Endothelial cell of umbilical vein (primary cell): ENCODE measurements at regions not wholly inside any gene's neighbourhood (a gene's known extent, or its start where the extent isn't known, plus 50 kb on each side); places are given as distances from the start of the nearest gene placed in this dataset.

Source experiments
- BruUV-seq: library from RNA; stranded (reverse); fragments of 400-500 nt; replicated peaks from 2 replicates; lab custom pipeline; 2021; lab: Mats Ljungman, UMichigan
- CTCF ChIA-PET: fragments of 300-600, 350-600 bp; sonication (Branson Sonifier 250); formaldehyde crosslinking; loops from one replicate; lab custom pipeline; 2021; ENCODE audit warnings: antibody characterized with exemption, inconsistent platforms; lab: Charles Lee
- POLR2A ChIA-PET: fragments of 300-600, 350-600 bp; sonication (Branson Sonifier 250); formaldehyde crosslinking; loops from one replicate; lab custom pipeline; 2021; ENCODE audit warnings: antibody characterized with exemption, inconsistent platforms; lab: Charles Lee
- DNase-seq: peaks from one replicate; pipeline ENCODE4 v3.0.0-alpha.2; 2011; ENCODE audit warnings: low read depth, low spot score
- FAIRE-seq: peaks from 2 replicates; lab custom pipeline; 2011; peaks lifted over from hg19 to GRCh38; lab: Jason Lieb, UNC
- H2AFZ ChIP-seq: 2 replicates; pipeline ENCODE4 v1.6.0; 2012; ENCODE audit warnings: low read depth, low read length, control low read depth, inconsistent platforms
- H3K27ac ChIP-seq: 2 replicates; pipeline ENCODE4 v1.5.1; 2011; ENCODE audit warnings: low read depth, mild to moderate bottlenecking, control low read depth, low read length, moderate library complexity; ENCODE audit not compliant: insufficient read depth
- H3K27me3 ChIP-seq, 2 experiments: 2 replicates each; pipeline versions ENCODE4 v1.6.0 to v1.6.1; 2011; ENCODE audit warnings: low read length in 2 of 2, mixed read lengths in 1 of 2; ENCODE audit not compliant: control insufficient read depth in 2 of 2, insufficient read depth in 2 of 2
- H3K36me3 ChIP-seq, 2 experiments: 2 replicates in 1 of 2; 3 replicates in 1 of 2; pipeline ENCODE4 v1.5.1; 2011; ENCODE audit warnings: low read length in 2 of 2, mild to moderate bottlenecking in 1 of 2, moderate library complexity in 1 of 2; ENCODE audit not compliant: control insufficient read depth in 2 of 2, insufficient read depth in 2 of 2; ENCODE audit errors: extremely low read depth in 1 of 2
- H3K4me1 ChIP-seq: 3 replicates; pipeline ENCODE4 v1.5.1; 2011; ENCODE audit warnings: mild to moderate bottlenecking, low read length; ENCODE audit not compliant: control insufficient read depth, insufficient read depth; ENCODE audit errors: extremely low read depth
- H3K4me2 ChIP-seq: 2 replicates; pipeline ENCODE4 v1.6.1; 2011; ENCODE audit warnings: low read length, control low read depth, mixed read lengths; ENCODE audit not compliant: insufficient read depth
- H3K4me3 ChIP-seq, 3 experiments: fragments of 200-600 bp in 1 of 3; sonication (generic), shearing (Covaris generic) in 1 of 3; replicated peaks in 1 of 3; 2 replicates each; pipeline ENCODE4 v1.5.1; 2011 to 2016; ENCODE audit warnings: control low read depth in 3 of 3, low read length in 3 of 3, mild to moderate bottlenecking in 2 of 3, inconsistent platforms in 1 of 3, low read depth in 1 of 3, moderate library complexity in 1 of 3; ENCODE audit not compliant: insufficient read depth in 1 of 3
- H3K79me2 ChIP-seq: 2 replicates; pipeline ENCODE4 v1.6.0; 2012; ENCODE audit warnings: low read length, inconsistent platforms; ENCODE audit not compliant: control insufficient read depth, insufficient read depth
- H3K9ac ChIP-seq: replicated peaks from 2 replicates; pipeline ENCODE3; 2011; ENCODE audit warnings: low read length, control low read depth; ENCODE audit not compliant: insufficient read depth; ENCODE audit errors: extremely low read depth
- H3K9me1 ChIP-seq: replicated peaks from 3 replicates; pipeline ENCODE4 v1.6.0; 2011; ENCODE audit warnings: mild to moderate bottlenecking, low read length; ENCODE audit not compliant: control insufficient read depth, insufficient read depth; ENCODE audit errors: extremely low read depth
- H3K9me3 ChIP-seq: replicated peaks from 2 replicates; pipeline ENCODE4 v1.5.1; 2012; ENCODE audit warnings: low read length, inconsistent platforms; ENCODE audit not compliant: control insufficient read depth, insufficient read depth
- H4K20me1 ChIP-seq: replicated peaks from 2 replicates; pipeline ENCODE3; 2011; ENCODE audit warnings: mild to moderate bottlenecking, low read length; ENCODE audit not compliant: control insufficient read depth, insufficient read depth; ENCODE audit errors: extremely low read depth
- EZH2 ChIP-seq: IDR thresholded peaks from 2 replicates; pipeline ENCODE4 v1.6.1; 2012; ENCODE audit warnings: borderline replicate concordance, low read depth, mild to moderate bottlenecking, moderate library complexity, low read length, inconsistent platforms; ENCODE audit not compliant: severe bottlenecking
- FOS ChIP-seq: IDR thresholded peaks from 2 replicates; pipeline ENCODE4 v1.6.1; 2011; ENCODE audit warnings: mild to moderate bottlenecking, low read length, moderate library complexity, borderline replicate concordance; ENCODE audit not compliant: insufficient read depth
- GATA2 ChIP-seq: IDR thresholded peaks from 2 replicates; pipeline ENCODE4 v1.7.0; 2011; ENCODE audit warnings: low read depth, mild to moderate bottlenecking, moderate library complexity, mixed read lengths, low read length; ENCODE audit not compliant: insufficient read length, insufficient read depth
- JUN ChIP-seq: IDR thresholded peaks from 2 replicates; pipeline ENCODE4 v1.6.1; 2011; ENCODE audit warnings: borderline replicate concordance, low read depth; ENCODE audit not compliant: insufficient read length, insufficient read depth
- MYC ChIP-seq: IDR thresholded peaks from one replicate; pipeline ENCODE4 v1.6.1; 2011; ENCODE audit warnings: mild to moderate bottlenecking, low read depth, low read length
- POLR2A ChIP-seq: IDR thresholded peaks from 2 replicates; pipeline ENCODE4 v1.6.1; 2012; ENCODE audit warnings: low read depth, mild to moderate bottlenecking, control low read depth, low read length
- POLR2AphosphoS5 ChIP-seq: IDR thresholded peaks from 2 replicates; pipeline ENCODE4 v1.6.1; 2012; ENCODE audit warnings: low read depth, mild to moderate bottlenecking, control low read depth, low read length, moderate library complexity; ENCODE audit not compliant: insufficient read depth
- dilution Hi-C: fragments of 300-500 bp; cut with MboI; formaldehyde crosslinking; loops from one replicate; pipeline ENCODE4 v1.15.0; 2019; ENCODE audit warnings: low sequenced_read_pairs; ENCODE audit not compliant: extremely low pct_ligation_motif_present
- intact Hi-C: fragments of 100-400 bp; cut with micrococcal nuclease; formaldehyde crosslinking; loops from one replicate; pipeline ENCODE4 v1.10.0; 2022
- TF ChIP-seq, protein P1 (sequence below): IDR thresholded peaks from 2 replicates; pipeline ENCODE4 v1.6.1; 2011; ENCODE audit not compliant: insufficient read depth, insufficient read length
- TF ChIP-seq, protein P2 (sequence below), 2 donors: IDR thresholded peaks; 1 replicate in 1 of 2; 2 replicates in 1 of 2; pipeline ENCODE4 v1.5.1; 2011; ENCODE audit warnings: low read length in 2 of 2, mild to moderate bottlenecking in 2 of 2, moderate library complexity in 2 of 2, control low read depth in 1 of 2, inconsistent platforms in 1 of 2, low read depth in 1 of 2; ENCODE audit not compliant: insufficient read depth in 1 of 2; ENCODE audit errors: extremely low read depth in 1 of 2

DNA sequence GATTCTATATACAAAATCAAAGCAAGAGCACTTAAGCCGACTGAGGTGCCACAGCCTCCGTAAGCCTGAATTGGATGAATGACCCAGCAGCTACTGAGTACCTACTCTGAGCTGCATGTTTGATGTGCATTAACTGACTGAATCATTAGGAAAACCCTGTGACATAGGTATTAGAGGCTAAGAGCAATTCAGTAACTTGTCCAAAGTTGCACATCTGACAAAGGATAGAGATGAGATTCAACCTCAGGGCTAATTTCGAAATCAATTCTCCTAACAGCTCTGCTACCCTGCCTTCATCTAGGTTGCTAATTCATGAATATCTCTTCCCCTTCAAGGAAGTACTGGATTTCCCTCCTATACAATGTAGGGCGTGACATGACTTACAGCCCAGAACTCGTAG is 89.1 kb upstream of the GLIS3 start:
- dilution Hi-C loops: no loop called here
- no peak overlapping the region for H3K4me2 ChIP-seq
- FAIRE-seq: no peak
- no peak overlapping the region for H2AFZ ChIP-seq
- intact Hi-C loops: loop anchor here (5.0 kb wide), 1 partner anchor 103 kb away; the partner anchor contains the start of gene SLC1A1
- H3K9me3 ChIP-seq: no peaks in the 10 kb centered on the region
- no peaks in the 10 kb centered on the region for H3K9me1 ChIP-seq
- H3K27ac ChIP-seq: no peak overlapping the region
- no peaks in the 10 kb centered on the region for H3K79me2 ChIP-seq
- ChIA-PET POLR2A (no interaction called here), CTCF (interaction anchor here (0.9 to 1.9 kb wide), 8 partner anchors 13 to 361 kb away, joined by 3 to 8 read pairs (median 4); partner anchors contain the start of gene SPATA6L)
- DNase-seq: peak; percentile 37
- H3K27me3 ChIP-seq: peaks cover 0 to 2% of the 10 kb centered on the region in 2 experiments
- no peaks in the 10 kb centered on the region for H4K20me1 ChIP-seq
- no peak overlapping the region for H3K4me3 ChIP-seq
- no peak for TF ChIP-seq MYC
- TF ChIP-seq GATA2: no peak
- TF ChIP-seq, protein P1, sequence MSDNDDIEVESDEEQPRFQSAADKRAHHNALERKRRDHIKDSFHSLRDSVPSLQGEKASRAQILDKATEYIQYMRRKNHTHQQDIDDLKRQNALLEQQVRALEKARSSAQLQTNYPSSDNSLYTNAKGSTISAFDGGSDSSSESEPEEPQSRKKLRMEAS: no peak
- no peak for TF ChIP-seq JUN
- no peak for TF ChIP-seq EZH2
- TF ChIP-seq POLR2A: no peak
- no peak for TF ChIP-seq FOS
- TF ChIP-seq POLR2AphosphoS5: no peak
- TF ChIP-seq, protein P2, sequence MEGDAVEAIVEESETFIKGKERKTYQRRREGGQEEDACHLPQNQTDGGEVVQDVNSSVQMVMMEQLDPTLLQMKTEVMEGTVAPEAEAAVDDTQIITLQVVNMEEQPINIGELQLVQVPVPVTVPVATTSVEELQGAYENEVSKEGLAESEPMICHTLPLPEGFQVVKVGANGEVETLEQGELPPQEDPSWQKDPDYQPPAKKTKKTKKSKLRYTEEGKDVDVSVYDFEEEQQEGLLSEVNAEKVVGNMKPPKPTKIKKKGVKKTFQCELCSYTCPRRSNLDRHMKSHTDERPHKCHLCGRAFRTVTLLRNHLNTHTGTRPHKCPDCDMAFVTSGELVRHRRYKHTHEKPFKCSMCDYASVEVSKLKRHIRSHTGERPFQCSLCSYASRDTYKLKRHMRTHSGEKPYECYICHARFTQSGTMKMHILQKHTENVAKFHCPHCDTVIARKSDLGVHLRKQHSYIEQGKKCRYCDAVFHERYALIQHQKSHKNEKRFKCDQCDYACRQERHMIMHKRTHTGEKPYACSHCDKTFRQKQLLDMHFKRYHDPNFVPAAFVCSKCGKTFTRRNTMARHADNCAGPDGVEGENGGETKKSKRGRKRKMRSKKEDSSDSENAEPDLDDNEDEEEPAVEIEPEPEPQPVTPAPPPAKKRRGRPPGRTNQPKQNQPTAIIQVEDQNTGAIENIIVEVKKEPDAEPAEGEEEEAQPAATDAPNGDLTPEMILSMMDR (IDR thresholded peaks at IDR 0.05; ENCODE audit: extremely low read depth in 1 of 2, insufficient read depth in 1 of 2, low read depth in 1 of 2, low read length in 2 of 2): no peak
- no peak overlapping the region for H3K9ac ChIP-seq
- no TSS peak for BruUV-seq
- H3K4me1 ChIP-seq: no peaks in the 10 kb centered on the region
- no peaks in the 10 kb centered on the region for H3K36me3 ChIP-seq
